ENCODE measurements at regions not wholly inside any gene's neighbourhood (a gene's known extent, or its start where the extent isn't known, plus 50 kb on each side); places are given as distances from the start of the nearest gene placed in this dataset.

- Histone ChIP-seq H3K9me3 (ENCODE audit: low read length) (no peaks in the 10 kb centered on the region), H3K4me2 (ENCODE audit: low read length) (no peak overlapping the region), H4K20me1 (ENCODE audit: low read length) (no peaks in the 10 kb centered on the region), H3F3A (ENCODE audit: low read length, unreplicated experiment) (no peaks in the 10 kb centered on the region), H3K27ac (ENCODE audit: low read length) (no peak overlapping the region), H3K9me2 (replicated peaks; ENCODE audit: low read length) (no peaks in the 10 kb centered on the region), H2AFZ (ENCODE audit: low read length) (no peak overlapping the region), H3K4me3 (ENCODE audit: low read length) (no peak overlapping the region), H3K27me3 (ENCODE audit: low read length) (no peaks in the 10 kb centered on the region), H3K4me1 (ENCODE audit: insufficient read depth, low read length) (no peaks in the 10 kb centered on the region), H3K9ac (ENCODE audit: low read length) (no peak overlapping the region), H3K36me3 (ENCODE audit: low read depth, low read length) (no peaks in the 10 kb centered on the region), H3K79me2 (ENCODE audit: low read length) (no peaks in the 10 kb centered on the region)
- CTCF ChIA-PET: no interaction called here
- ATAC-seq (no peak), DNase-seq (no peak)
- no TSS peak for BruUV-seq (replicated peaks)
- intact Hi-C loops (cut with micrococcal nuclease): no loop called here
- no peak for TF ChIP-seq EZH2 (IDR thresholded peaks at IDR 0.05; ENCODE audit: low read length, unreplicated experiment)
- TF ChIP-seq CTCF (conservative IDR thresholded peaks at IDR 0.05; ENCODE audit: low read depth, low read length): no peak
- no peak for TF ChIP-seq EZH2phosphoT487 (IDR thresholded peaks at IDR 0.05; ENCODE audit: borderline replicate concordance, low read length)
- POLR2A ChIA-PET (ENCODE audit: unreplicated experiment): no interaction called here
Observed at GRCh38 chr9:86807367-86807976, 139.8 kb downstream of the GAS1 start.

- ChIA-PET POLR2A (ENCODE audit: unreplicated experiment) (no interaction called here), CTCF (no interaction called here)
- intact Hi-C loops (cut with micrococcal nuclease): no loop called here
- no peak for ATAC-seq
- Histone ChIP-seq H3K4me3 (ENCODE audit: low read length) (no peak overlapping the region), H3K79me2 (ENCODE audit: low read length) (no peaks in the 10 kb centered on the region), H3K27ac (ENCODE audit: low read length) (no peak overlapping the region), H3K9me3 (ENCODE audit: low read length) (no peaks in the 10 kb centered on the region), H3F3A (ENCODE audit: low read length, unreplicated experiment) (no peaks in the 10 kb centered on the region), H3K4me2 (ENCODE audit: low read length) (no peak overlapping the region), H2AFZ (ENCODE audit: low read length) (no peak overlapping the region), H3K27me3 (ENCODE audit: low read length) (no peaks in the 10 kb centered on the region), H3K4me1 (ENCODE audit: insufficient read depth, low read length) (no peaks in the 10 kb centered on the region), H3K9me2 (replicated peaks; ENCODE audit: low read length) (no peaks in the 10 kb centered on the region), H4K20me1 (ENCODE audit: low read length) (no peaks in the 10 kb centered on the region), H3K36me3 (ENCODE audit: low read depth, low read length) (no peaks in the 10 kb centered on the region), H3K9ac (ENCODE audit: low read length) (no peak overlapping the region)
- TF ChIP-seq EZH2 (IDR thresholded peaks at IDR 0.05; ENCODE audit: low read length, unreplicated experiment) (no peak), EZH2phosphoT487 (IDR thresholded peaks at IDR 0.05; ENCODE audit: borderline replicate concordance, low read length) (no peak), CTCF (conservative IDR thresholded peaks at IDR 0.05; ENCODE audit: low read depth, low read length) (no peak)
- BruUV-seq (replicated peaks): no TSS peak
- no peak for DNase-seq
Observed at GRCh38 chr9:86804011-86804410, 143.3 kb downstream of the GAS1 start.

GRCh38 chr9:86802900-86803673 is 144.2 kb downstream of the GAS1 start:
- Histone ChIP-seq H3K4me2 (ENCODE audit: low read length) (no peak overlapping the region), H3K9me3 (ENCODE audit: low read length) (no peaks in the 10 kb centered on the region), H3K79me2 (ENCODE audit: low read length) (no peaks in the 10 kb centered on the region), H3F3A (ENCODE audit: low read length, unreplicated experiment) (no peaks in the 10 kb centered on the region), H4K20me1 (ENCODE audit: low read length) (no peaks in the 10 kb centered on the region), H3K4me1 (ENCODE audit: insufficient read depth, low read length) (no peaks in the 10 kb centered on the region), H3K9ac (ENCODE audit: low read length) (no peak overlapping the region), H3K9me2 (replicated peaks; ENCODE audit: low read length) (no peaks in the 10 kb centered on the region), H3K27me3 (ENCODE audit: low read length) (0 out of 2 replicates have a peak, but pooled peaks cover 4% of the 10 kb centered on the region), H3K27ac (ENCODE audit: low read length) (no peak overlapping the region), H2AFZ (ENCODE audit: low read length) (no peak overlapping the region), H3K4me3 (ENCODE audit: low read length) (no peak overlapping the region), H3K36me3 (ENCODE audit: low read depth, low read length) (no peaks in the 10 kb centered on the region)
- ChIA-PET POLR2A (ENCODE audit: unreplicated experiment) (no interaction called here), CTCF (no interaction called here)
- TF ChIP-seq CTCF (conservative IDR thresholded peaks at IDR 0.05; ENCODE audit: low read depth, low read length) (no peak), EZH2 (IDR thresholded peaks at IDR 0.05; ENCODE audit: low read length, unreplicated experiment) (no peak), EZH2phosphoT487 (IDR thresholded peaks at IDR 0.05; ENCODE audit: borderline replicate concordance, low read length) (no peak)
- ATAC-seq: no peak
- BruUV-seq (replicated peaks): no TSS peak
- no peak for DNase-seq
- intact Hi-C loops (cut with micrococcal nuclease): no loop called here

Data from PC-3 (cell line).